C4-2B (cell line): ENCODE measurements at regions not wholly inside any gene's neighbourhood (a gene's known extent, or its start where the extent isn't known, plus 50 kb on each side); places are given as distances from the start of the nearest gene placed in this dataset.

ENCODE experiments used
- H3K27ac ChIP-seq: fragments of 450-650 bp; 2 replicates; pipeline ENCODE4 v1.5.1; 2017
- CTCF ChIP-seq: fragments of 450-650 bp; conservative IDR thresholded peaks from 2 replicates; pipeline ENCODE4 v1.5.1; 2017; ENCODE audit warnings: mild to moderate bottlenecking
- ZFX ChIP-seq: fragments of 450-650 bp; IDR thresholded peaks from 2 replicates; pipeline ENCODE4 v1.6.1; 2017

- TF ChIP-seq ZFX (no peak), CTCF (no peak)
- H3K27ac ChIP-seq: no peak overlapping the region
These were observed 101.9 kb downstream of the SLIT2 start for GRCh38 chr4:20353646-20354045.

- no peak overlapping the region for H3K27ac ChIP-seq
- no peak for TF ChIP-seq ZFX
- no peak for TF ChIP-seq CTCF
These were observed 102.4 kb downstream of the SLIT2 start for GRCh38 chr4:20354120-20354519.

- no peak overlapping the region for H3K27ac ChIP-seq
- TF ChIP-seq ZFX (no peak), CTCF (no peak)
These were observed 104.9 kb downstream of the SLIT2 start for GRCh38 chr4:20356565-20356964.

- TF ChIP-seq ZFX (no peak), CTCF (no peak)
- no peak overlapping the region for H3K27ac ChIP-seq
These were observed 106.4 kb downstream of the SLIT2 start for GRCh38 chr4:20358110-20358509.

- TF ChIP-seq ZFX: no peak
- H3K27ac ChIP-seq: no peak overlapping the region
These were observed 108.0 kb downstream of the SLIT2 start for GRCh38 chr4:20359692-20360091.

- TF ChIP-seq CTCF: no peak
- TF ChIP-seq ZFX: no peak
- no peak overlapping the region for H3K27ac ChIP-seq
These were observed 110.4 kb downstream of the SLIT2 start for GRCh38 chr4:20362148-20362547.

- TF ChIP-seq ZFX (no peak), CTCF (no peak)
- no peak overlapping the region for H3K27ac ChIP-seq
These were observed 113.3 kb downstream of the SLIT2 start for GRCh38 chr4:20364969-20365368.

- H3K27ac ChIP-seq: no peak overlapping the region
- TF ChIP-seq ZFX (no peak), CTCF (no peak)
These were observed 115.7 kb downstream of the SLIT2 start for GRCh38 chr4:20367446-20367845.
